LNCaP clone FGC (cell line): ENCODE measurements at regions not wholly inside any gene's neighbourhood (a gene's known extent, or its start where the extent isn't known, plus 50 kb on each side); places are given as distances from the start of the nearest gene placed in this dataset.

Source experiments
- DNase-seq: peaks from one replicate; pipeline ENCODE4 v3.0.0-alpha.2; 2011; ENCODE audit warnings: low read depth
- H3K4me3 ChIP-seq: 2 replicates; pipeline ENCODE4 v1.5.1; 2011; ENCODE audit warnings: mild to moderate bottlenecking, low read depth, low read length, control low read depth
- TF ChIP-seq, protein P1 (sequence below): IDR thresholded peaks from 2 replicates; pipeline ENCODE4 v1.5.1; 2012; ENCODE audit warnings: mild to moderate bottlenecking; ENCODE audit not compliant: control insufficient read depth, insufficient read depth; ENCODE audit errors: extremely low read depth

DNA sequence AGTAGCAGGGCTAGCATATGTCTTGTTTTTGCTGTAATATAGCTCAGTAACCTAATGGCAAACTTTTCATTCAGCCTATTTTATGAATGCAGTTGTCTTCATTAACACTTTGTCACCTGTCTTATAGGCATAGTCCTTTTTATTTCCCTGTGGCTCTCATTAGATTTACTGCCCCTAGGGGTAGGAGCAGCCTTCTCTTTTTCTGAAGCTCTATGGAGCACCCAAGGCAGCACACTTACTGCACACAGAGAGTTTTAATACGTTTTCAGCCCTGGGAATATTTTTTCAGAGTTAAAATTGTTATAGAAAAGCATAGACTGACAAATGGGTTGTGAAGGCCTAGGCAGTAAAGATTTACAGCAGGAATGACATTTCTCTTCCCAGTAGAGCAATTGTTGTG lies 406.8 kb downstream of the TMA16 start:
- no peak overlapping the region for H3K4me3 ChIP-seq
- DNase-seq: no peak
- TF ChIP-seq, protein P1, sequence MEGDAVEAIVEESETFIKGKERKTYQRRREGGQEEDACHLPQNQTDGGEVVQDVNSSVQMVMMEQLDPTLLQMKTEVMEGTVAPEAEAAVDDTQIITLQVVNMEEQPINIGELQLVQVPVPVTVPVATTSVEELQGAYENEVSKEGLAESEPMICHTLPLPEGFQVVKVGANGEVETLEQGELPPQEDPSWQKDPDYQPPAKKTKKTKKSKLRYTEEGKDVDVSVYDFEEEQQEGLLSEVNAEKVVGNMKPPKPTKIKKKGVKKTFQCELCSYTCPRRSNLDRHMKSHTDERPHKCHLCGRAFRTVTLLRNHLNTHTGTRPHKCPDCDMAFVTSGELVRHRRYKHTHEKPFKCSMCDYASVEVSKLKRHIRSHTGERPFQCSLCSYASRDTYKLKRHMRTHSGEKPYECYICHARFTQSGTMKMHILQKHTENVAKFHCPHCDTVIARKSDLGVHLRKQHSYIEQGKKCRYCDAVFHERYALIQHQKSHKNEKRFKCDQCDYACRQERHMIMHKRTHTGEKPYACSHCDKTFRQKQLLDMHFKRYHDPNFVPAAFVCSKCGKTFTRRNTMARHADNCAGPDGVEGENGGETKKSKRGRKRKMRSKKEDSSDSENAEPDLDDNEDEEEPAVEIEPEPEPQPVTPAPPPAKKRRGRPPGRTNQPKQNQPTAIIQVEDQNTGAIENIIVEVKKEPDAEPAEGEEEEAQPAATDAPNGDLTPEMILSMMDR: no peak

DNA sequence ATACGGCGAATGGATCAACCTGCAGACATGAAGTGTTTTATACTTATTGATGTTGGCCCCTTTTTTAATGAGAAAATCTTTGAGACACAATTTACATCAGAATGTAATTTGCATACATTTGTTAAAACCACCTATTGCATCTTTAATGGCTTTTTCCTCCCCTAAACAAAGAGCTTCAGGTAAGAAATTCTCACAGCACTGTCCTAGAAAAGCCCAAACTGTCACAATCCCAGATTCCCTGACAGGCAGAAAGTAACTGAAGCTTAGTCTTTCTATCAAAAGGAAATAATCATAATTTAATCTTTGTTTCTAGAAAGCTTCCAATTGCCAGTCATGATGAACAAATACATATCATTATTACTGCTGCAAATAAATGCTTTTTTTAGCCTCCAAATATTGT lies 407.9 kb downstream of the TMA16 start:
- no peak overlapping the region for H3K4me3 ChIP-seq
- DNase-seq: no peak
- TF ChIP-seq, protein P1: no peak

DNA sequence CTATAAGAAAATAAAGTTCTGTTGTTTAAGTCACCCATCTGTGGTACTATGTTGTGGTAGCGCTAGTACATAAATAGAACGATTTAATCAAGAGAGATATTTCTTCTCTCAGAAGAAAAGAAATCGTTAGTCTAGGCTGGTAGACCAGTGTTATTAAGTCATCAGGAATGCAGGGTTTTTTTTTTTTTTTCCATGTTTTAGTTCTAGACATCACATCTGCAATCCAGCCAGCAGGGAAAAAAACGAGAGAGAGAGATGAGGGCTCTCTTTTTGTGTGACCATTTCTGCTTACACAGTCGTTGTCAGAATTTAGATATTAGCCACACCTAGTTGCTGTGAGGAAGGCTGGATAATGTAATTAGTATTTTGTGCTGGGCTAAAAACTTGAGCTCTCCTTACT lies 417.4 kb downstream of the TMA16 start:
- TF ChIP-seq, protein P1: no peak
- DNase-seq: no peak
- H3K4me3 ChIP-seq: no peak overlapping the region

DNA sequence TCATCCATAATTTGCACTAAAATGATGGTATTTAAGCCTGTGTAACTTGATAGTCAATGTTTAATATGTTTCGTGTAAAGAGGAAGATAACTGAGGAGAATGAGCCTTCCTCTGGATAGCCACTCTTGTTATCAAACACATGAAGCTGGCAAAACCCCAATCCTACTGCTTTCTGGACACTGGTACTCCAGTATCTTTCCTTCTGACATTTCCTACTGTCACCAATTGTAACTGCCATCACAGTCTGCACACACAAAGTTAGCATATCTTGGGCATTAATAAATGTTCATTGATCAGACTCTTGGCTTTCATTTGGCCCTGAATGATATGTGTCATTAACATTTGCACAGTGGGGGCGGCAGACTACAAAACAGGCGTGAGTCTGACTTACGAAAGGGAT lies 419.1 kb downstream of the TMA16 start:
- TF ChIP-seq, protein P1: no peak
- no peak overlapping the region for H3K4me3 ChIP-seq
- no peak for DNase-seq

- DNase-seq: no peak
- TF ChIP-seq, protein P1: no peak
- no peak overlapping the region for H3K4me3 ChIP-seq
Observed at GRCh38 chr4:163915896-163916295, 421.4 kb downstream of the TMA16 start.

DNA sequence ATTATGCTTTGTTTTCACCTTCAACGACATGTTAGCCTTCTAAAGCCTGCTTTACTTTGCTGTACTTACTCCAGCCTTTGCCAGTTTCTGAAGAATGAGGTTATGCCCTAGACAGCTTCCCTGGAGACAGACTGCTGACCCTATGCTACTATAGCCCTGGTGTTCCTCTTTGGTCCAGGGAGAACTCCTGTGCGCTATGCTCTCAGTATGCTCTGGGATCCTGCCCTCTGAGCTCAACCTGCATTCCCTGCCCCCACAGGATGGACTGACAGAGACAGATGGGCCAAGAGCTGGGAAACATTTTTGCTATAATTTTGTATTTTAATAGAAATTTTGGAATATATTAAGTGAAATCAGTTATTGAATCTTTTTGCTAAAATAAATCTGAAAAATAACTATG lies 425.9 kb downstream of the TMA16 start:
- H3K4me3 ChIP-seq: no peak overlapping the region
- TF ChIP-seq, protein P1: no peak
- DNase-seq: no peak

GRCh38 chr4:163922302-163922701 lies 427.8 kb downstream of the TMA16 start:
- DNase-seq: no peak
- TF ChIP-seq, protein P1: no peak
- H3K4me3 ChIP-seq: no peak overlapping the region
